HCEC 1CT (cell line): ENCODE measurements at regions not wholly inside any gene's neighbourhood (a gene's known extent, or its start where the extent isn't known, plus 50 kb on each side); places are given as distances from the start of the nearest gene placed in this dataset.
"Not testable (repeated sequence)": the region's sequence is repeated elsewhere in the genome, so short reads cannot be mapped to it uniquely, and the experiment has no call there.

ENCODE experiments used
- DNase-seq: peaks from one replicate; pipeline ENCODE4 v3.0.0-alpha.2; 2017

- DNase-seq, result peak; percentile 74
These were observed 651.3 kb upstream of the MEF2C start for GRCh38 chr5:89534331-89534730.

- DNase-seq, result no peak
These were observed 641.8 kb upstream of the MEF2C start for GRCh38 chr5:89524785-89525184.

GRCh38 chr5:89523867-89524266 lies 640.9 kb upstream of the MEF2C start:
- DNase-seq, result not testable (repeated sequence)

GRCh38 chr5:89520771-89521170 lies 637.8 kb upstream of the MEF2C start:
- DNase-seq, result no peak

GRCh38 chr5:89513299-89514044 lies 630.5 kb upstream of the MEF2C start:
- DNase-seq, result peak; percentile 35

GRCh38 chr5:89504051-89504450 lies 621.1 kb upstream of the MEF2C start:
- DNase-seq, result no peak

GRCh38 chr5:89499787-89500186 lies 616.8 kb upstream of the MEF2C start:
- no peak for DNase-seq

GRCh38 chr5:89498699-89499098 lies 615.7 kb upstream of the MEF2C start:
- no peak for DNase-seq

- no peak for DNase-seq
These were observed 610.4 kb upstream of the MEF2C start for GRCh38 chr5:89493414-89493813.

GRCh38 chr5:89484962-89485361 lies 602.0 kb upstream of the MEF2C start:
- no peak for DNase-seq

- peak; percentile 73 for DNase-seq
These were observed 597.5 kb upstream of the MEF2C start for GRCh38 chr5:89480406-89481007.

GRCh38 chr5:89478851-89479250 lies 595.9 kb upstream of the MEF2C start:
- DNase-seq, result no peak

GRCh38 chr5:89473196-89473595 lies 590.2 kb upstream of the MEF2C start:
- DNase-seq, result peak; percentile 35

GRCh38 chr5:89471541-89471940 lies 588.6 kb upstream of the MEF2C start:
- peak; percentile 44 for DNase-seq

- no peak for DNase-seq
These were observed 588.1 kb upstream of the MEF2C start for GRCh38 chr5:89471115-89471514.

GRCh38 chr5:89470658-89471057 lies 587.7 kb upstream of the MEF2C start:
- DNase-seq, result no peak

GRCh38 chr5:89458332-89458656 lies 575.3 kb upstream of the MEF2C start:
- DNase-seq, result no peak

- DNase-seq, result peak; percentile 61
These were observed 574.7 kb upstream of the MEF2C start for GRCh38 chr5:89457411-89458331.

- DNase-seq, result no peak
These were observed 569.1 kb upstream of the MEF2C start for GRCh38 chr5:89452081-89452480.

GRCh38 chr5:89451263-89451662 lies 568.3 kb upstream of the MEF2C start:
- DNase-seq, result no peak

- no peak for DNase-seq
These were observed 567.2 kb upstream of the MEF2C start for GRCh38 chr5:89450149-89450538.

GRCh38 chr5:89449392-89450148 lies 566.6 kb upstream of the MEF2C start:
- no peak for DNase-seq

GRCh38 chr5:89447027-89447426 lies 564.0 kb upstream of the MEF2C start:
- no peak for DNase-seq
